ENCODE measurements at regions not wholly inside any gene's neighbourhood (a gene's known extent, or its start where the extent isn't known, plus 50 kb on each side); places are given as distances from the start of the nearest gene placed in this dataset.

DNA sequence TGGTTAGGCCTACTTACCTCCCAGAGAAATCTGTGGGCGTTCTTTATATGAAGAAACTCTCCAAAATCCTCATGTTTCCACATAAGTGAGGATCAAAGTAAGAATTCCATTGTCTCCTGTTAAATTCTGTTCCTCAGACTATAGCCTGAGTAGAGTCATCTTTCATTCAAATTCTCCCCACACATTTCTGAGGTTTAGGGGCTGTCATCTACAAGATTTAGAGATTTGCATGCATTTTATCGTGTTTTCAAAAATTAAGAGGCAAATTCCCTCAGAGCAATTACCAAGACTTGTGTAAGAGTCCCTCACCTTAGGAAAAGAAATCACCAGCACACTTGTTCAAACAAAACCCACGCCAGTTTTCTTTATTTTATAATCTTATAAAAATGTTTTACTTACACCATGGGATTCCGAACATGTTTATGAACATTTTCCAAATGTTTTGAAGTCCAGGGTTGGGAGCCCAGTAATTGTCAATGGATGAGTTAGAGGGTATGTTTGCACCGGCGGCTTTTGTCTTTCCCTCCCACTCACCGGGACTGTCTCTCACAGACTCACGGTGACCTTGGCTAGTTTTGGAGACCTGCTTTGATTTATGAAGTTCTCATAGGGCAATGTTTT lies 367.6 kb downstream of the ENC1 start:
- TF ChIP-seq, protein P1, sequence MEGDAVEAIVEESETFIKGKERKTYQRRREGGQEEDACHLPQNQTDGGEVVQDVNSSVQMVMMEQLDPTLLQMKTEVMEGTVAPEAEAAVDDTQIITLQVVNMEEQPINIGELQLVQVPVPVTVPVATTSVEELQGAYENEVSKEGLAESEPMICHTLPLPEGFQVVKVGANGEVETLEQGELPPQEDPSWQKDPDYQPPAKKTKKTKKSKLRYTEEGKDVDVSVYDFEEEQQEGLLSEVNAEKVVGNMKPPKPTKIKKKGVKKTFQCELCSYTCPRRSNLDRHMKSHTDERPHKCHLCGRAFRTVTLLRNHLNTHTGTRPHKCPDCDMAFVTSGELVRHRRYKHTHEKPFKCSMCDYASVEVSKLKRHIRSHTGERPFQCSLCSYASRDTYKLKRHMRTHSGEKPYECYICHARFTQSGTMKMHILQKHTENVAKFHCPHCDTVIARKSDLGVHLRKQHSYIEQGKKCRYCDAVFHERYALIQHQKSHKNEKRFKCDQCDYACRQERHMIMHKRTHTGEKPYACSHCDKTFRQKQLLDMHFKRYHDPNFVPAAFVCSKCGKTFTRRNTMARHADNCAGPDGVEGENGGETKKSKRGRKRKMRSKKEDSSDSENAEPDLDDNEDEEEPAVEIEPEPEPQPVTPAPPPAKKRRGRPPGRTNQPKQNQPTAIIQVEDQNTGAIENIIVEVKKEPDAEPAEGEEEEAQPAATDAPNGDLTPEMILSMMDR (IDR thresholded peaks at IDR 0.05), result no peak

DNA sequence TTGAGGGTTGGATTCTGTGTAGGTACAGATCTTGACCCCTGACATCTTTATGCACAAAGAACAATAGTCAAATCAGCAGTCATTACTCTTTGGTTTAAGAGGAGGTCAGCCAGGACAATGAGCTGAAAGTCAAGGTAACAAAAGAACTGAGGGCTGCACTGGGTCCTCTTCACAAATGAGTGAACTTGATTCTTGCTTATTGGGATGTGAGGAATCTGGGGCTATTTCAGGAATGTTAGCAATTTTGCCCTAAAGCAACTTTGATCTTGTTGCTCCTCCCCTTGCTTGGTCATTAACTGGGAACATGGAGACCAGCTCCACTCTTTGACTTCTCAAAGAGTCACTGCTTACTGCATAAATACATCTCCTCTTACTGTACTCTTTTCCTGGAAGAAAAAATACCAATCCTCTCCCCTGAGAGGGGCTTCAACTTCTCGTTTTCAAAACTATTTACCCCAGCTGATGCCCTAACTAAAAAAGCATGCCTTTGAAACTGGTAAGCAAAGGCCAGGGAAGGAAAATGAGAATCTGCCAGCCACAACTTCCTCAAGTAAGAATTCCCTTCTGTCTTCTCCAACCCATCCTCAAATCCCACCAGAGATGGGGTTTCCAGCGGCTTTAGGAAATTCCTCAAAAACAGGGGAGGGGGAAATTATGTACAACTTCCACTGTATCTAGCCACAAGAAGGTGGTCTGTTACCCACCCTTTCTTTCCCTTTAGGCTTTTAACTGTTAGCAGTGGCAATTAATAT lies 368.3 kb downstream of the ENC1 start:
- TF ChIP-seq, protein P1 (IDR thresholded peaks at IDR 0.05), result no peak

DNA sequence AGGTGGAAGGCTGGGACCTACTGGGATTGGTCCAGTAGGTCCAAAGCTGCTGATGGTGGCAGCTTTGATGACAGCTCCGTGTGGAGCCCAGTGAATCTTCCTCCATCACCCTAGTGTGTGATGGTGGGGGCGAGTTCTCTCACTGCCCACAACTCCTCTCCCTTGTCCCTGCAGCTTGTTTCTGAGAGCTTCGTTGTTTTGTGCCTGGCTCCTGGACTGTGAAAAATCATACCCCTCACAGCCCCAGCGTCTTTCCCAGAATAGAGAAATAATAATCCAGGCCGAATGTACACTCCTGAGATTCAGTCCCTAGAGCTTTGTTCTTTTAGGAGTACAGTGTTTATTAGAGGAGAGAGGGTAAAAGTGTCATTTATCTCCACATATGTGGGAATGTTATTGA lies 372.2 kb downstream of the ENC1 start:
- TF ChIP-seq, protein P1 (IDR thresholded peaks at IDR 0.05), result no peak

DNA sequence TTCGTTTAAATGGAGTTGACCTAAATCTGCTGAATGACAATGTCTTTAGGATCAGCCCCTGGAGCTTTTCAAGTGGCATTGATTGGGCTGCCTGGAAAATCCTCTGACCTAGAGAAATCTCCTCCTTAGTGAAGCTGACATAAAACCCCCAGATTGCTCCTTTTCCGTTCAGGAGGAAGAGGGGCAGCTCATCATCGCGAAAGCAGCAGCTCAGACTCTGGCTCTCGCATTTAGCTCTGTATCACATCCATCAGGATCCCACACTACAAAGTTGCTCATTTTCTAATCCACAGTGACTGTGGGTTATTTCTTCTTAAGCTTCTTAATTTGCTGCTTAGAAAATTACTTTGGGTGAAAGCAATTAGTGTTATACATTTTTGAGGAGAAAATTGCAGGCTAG lies 373.7 kb downstream of the ENC1 start:
- TF ChIP-seq, protein P1 (IDR thresholded peaks at IDR 0.05), result no peak

DNA sequence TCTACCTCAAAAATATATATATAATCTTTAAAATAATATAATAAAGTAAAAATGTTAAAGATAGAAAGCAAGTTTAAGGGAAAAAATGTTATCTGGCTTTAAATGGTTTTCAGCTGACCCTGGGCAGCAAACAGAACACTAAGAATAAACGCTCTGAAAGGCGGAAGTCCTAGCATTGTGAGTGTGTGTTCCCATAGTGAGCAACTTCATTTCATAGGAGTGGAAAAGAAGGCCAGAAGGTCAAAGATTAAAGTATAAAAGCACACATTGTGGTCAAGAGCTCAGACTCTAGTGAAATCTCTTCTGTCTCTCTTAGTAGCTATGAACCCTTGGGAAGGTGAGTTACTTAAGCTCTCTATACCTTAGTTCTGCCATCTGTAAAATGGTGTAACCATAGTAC lies 374.4 kb downstream of the ENC1 start:
- TF ChIP-seq, protein P1 (IDR thresholded peaks at IDR 0.05), result no peak

DNA sequence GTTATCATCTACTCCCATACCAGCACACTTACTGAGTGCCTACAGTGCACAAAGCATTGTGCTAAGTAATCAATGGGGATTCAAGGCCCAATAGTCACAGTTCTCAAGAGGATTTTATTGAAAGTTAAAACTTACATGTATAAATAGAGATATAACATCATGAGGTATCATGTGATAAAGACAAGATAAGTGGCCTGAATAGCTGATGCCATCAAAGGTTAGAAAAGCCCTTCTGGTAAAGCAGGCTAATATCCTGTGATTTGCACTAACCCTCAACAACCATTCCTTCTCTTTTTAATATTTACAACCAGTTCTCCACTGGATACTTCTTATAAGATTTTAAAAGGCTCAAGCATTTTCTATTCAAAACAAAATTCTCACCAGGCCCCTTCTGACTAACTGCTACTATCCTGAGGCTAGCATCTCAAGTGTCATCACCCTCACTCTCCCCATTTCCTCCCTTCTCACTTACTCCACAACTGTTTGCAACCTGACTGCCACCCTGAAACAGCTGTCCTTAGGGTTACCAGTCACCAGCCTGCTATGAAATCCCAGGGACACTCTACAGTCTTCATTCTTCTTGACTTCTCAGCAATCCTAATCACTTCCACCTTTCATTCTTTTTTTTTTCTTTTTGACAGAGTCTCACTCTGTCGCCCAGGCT lies 377.9 kb downstream of the ENC1 start:
- TF ChIP-seq, protein P1 (IDR thresholded peaks at IDR 0.05), result no peak

DNA sequence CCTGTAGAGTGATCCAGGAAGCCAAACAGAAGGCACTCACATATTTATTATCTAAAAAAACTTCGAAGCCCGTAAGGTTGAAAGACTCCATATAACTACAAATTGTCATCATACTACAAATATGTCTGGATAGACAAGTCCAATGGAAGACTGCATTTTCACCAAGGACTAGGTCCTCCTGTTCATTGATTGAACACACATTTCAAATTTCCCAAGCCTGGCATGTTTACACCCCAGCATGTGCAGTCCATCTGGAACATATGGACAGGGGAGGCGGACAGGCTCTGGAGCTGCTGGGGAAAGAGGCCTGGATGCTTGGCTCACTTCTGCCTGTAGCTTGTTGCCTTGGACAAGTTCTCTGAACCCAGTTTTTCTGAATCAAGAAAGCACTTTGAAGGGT lies 378.7 kb downstream of the ENC1 start:
- TF ChIP-seq, protein P1 (IDR thresholded peaks at IDR 0.05), result no peak

Measured in LNCAP (cell line).